Transverse colon (tissue), 4 donors: ENCODE measurements at regions not wholly inside any gene's neighbourhood (a gene's known extent, or its start where the extent isn't known, plus 50 kb on each side); places are given as distances from the start of the nearest gene placed in this dataset.
"Not testable (repeated sequence)": the region's sequence is repeated elsewhere in the genome, so short reads cannot be mapped to it uniquely, and the experiment has no call there.

Source experiments
- DNase-seq: peaks from one replicate; pipeline ENCODE4 v3.0.0-alpha.2; 2019
- H3K27ac ChIP-seq, 4 donors: fragments of 200-600 bp; sonication (generic); 2 replicates each; pipeline ENCODE4 v1.5.1; 2016 to 2018; ENCODE audit warnings: inconsistent platforms in 4 of 4
- H3K27me3 ChIP-seq: fragments of 200-600 bp; sonication (generic); 2 replicates; pipeline ENCODE4 v1.5.1; 2017; ENCODE audit warnings: inconsistent platforms
- H3K36me3 ChIP-seq, 4 donors: fragments of 200-600 bp; sonication (generic); 2 replicates each; pipeline ENCODE4 v1.5.1; 2017 to 2019; ENCODE audit warnings: inconsistent platforms in 4 of 4
- H3K4me1 ChIP-seq, 4 donors: fragments of 200-600 bp; sonication (generic); 2 replicates each; pipeline ENCODE4 v1.5.1; 2017 to 2020; ENCODE audit warnings: inconsistent platforms in 4 of 4
- H3K4me3 ChIP-seq, 4 donors: fragments of 200-600 bp; sonication (generic); 1 replicate in 1 of 4; 2 replicates in 3 of 4; pipeline versions ENCODE4 v1.5.1 to v1.6.1; 2017 to 2019; ENCODE audit warnings: inconsistent platforms in 4 of 4
- H3K9me3 ChIP-seq, 2 donors: fragments of 200-600 bp; sonication (generic); 2 replicates each; pipeline ENCODE4 v1.5.1; 2017 to 2019; ENCODE audit warnings: inconsistent platforms in 2 of 2
- CTCF ChIP-seq, 5 experiments: fragments of 200-600 bp in 3 of 5; fragments of 450-650 bp in 2 of 5; sonication (generic) in 3 of 5; IDR thresholded peaks; 1 replicate in 2 of 5; 2 replicates in 3 of 5; pipeline ENCODE4 v1.5.1; 2016 to 2017; ENCODE audit warnings: antibody characterized with exemption in 5 of 5, inconsistent platforms in 3 of 5, mild to moderate bottlenecking in 2 of 5, moderate library complexity in 1 of 5
- EP300 ChIP-seq: sonication (generic); formaldehyde crosslinking; IDR thresholded peaks from one replicate; pipeline ENCODE4 v1.6.1; 2017; ENCODE audit warnings: antibody characterized with exemption, low read depth
- POLR2A ChIP-seq: fragments of 450-650 bp; IDR thresholded peaks from one replicate; pipeline ENCODE4 v1.6.1; 2016; ENCODE audit warnings: antibody characterized with exemption, mild to moderate bottlenecking, moderate library complexity
- POLR2AphosphoS5 ChIP-seq, 3 donors: sonication (generic); formaldehyde crosslinking; IDR thresholded peaks; one replicate each; pipeline ENCODE4 v1.6.1; 2016; ENCODE audit warnings: antibody characterized with exemption in 3 of 3
- WGBS, 2 donors: methylation state at CpG; one replicate each; pipeline ENCODE4 v1.1.5; 2018; ENCODE audit warnings: low coverage in 1 of 2; 5-methylcytosine and 5-hydroxymethylcytosine counted together
- in situ Hi-C, 4 donors: fragments of 200-750 bp; cut with MboI; loops; one replicate each; pipeline versions ENCODE4 v1.15.0 to v1.15.1; 2017; ENCODE audit warnings: low sequenced_read_pairs in 3 of 4, low pct_ligation_motif_present in 1 of 4, low pct_unique_long_range_greater_than_20kb in 1 of 4
- intact Hi-C: fragments of 100-400 bp; cut with DNase I; formaldehyde crosslinking; loops from one replicate; pipeline ENCODE4 v1.15.1; 2023; ENCODE audit warnings: low total_unique reads

- no peaks in the 10 kb centered on the region for H3K9me3 ChIP-seq
- H3K4me3 ChIP-seq, result no peak overlapping the region
- H3K4me1 ChIP-seq, result no peaks in the 10 kb centered on the region
- WGBS, 2 donors, result 10 to 29% methylated on average over 3 of the region's 3 CpGs
- DNase-seq, result no peak
- TF ChIP-seq POLR2A (no peak), EP300 (no peak), CTCF (IDR thresholded peaks at IDR 0.05) (no peak)
- H3K36me3 ChIP-seq, result no peaks in the 10 kb centered on the region
- no peaks in the 10 kb centered on the region for H3K27me3 ChIP-seq
- H3K27ac ChIP-seq, result no peak overlapping the region
- intact Hi-C loops, result no loop called here
- in situ Hi-C loops, result no loop called here
Observed at GRCh38 chr10:9140373-9140772, 1085.9 kb downstream of the GATA3 start.

GRCh38 chr10:9147475-9147874, 1093.0 kb downstream of the GATA3 start:
- DNase-seq, result no peak
- Histone ChIP-seq H3K4me1 (no peaks in the 10 kb centered on the region), H3K36me3 (no peaks in the 10 kb centered on the region), H3K4me3 (no peak overlapping the region), H3K27me3 (no peaks in the 10 kb centered on the region), H3K27ac (no peak overlapping the region), H3K9me3 (no peaks in the 10 kb centered on the region)
- TF ChIP-seq POLR2A, result no peak
- no peak for TF ChIP-seq CTCF (IDR thresholded peaks at IDR 0.05)
- TF ChIP-seq EP300, result no peak
- TF ChIP-seq POLR2AphosphoS5 (IDR thresholded peaks at IDR 0.05), result no peak
- 17 to 63% methylated on average over 1 to 6 of the region's 6 CpGs for WGBS, 2 donors
- in situ Hi-C loops, result no loop called here
- intact Hi-C loops, result no loop called here

GRCh38 chr10:9149134-9149533, 1094.6 kb downstream of the GATA3 start:
- Histone ChIP-seq H3K4me1 (no peaks in the 10 kb centered on the region), H3K27me3 (no peaks in the 10 kb centered on the region), H3K27ac (no peak overlapping the region), H3K9me3 (no peaks in the 10 kb centered on the region), H3K4me3 (no peak overlapping the region), H3K36me3 (no peaks in the 10 kb centered on the region)
- intact Hi-C loops, result no loop called here
- TF ChIP-seq EP300 (no peak), POLR2A (no peak), CTCF (IDR thresholded peaks at IDR 0.05) (no peak), POLR2AphosphoS5 (IDR thresholded peaks at IDR 0.05) (no peak)
- in situ Hi-C loops, result no loop called here
- DNase-seq, result no peak

- WGBS, 2 donors, result 69 to 100% methylated on average over 1 of the region's 1 CpG
- in situ Hi-C loops, result not testable (repeated sequence)
Observed at GRCh38 chr10:9153057-9153456, 1098.6 kb downstream of the GATA3 start.

GRCh38 chr10:9157656-9158055, 1103.2 kb downstream of the GATA3 start:
- DNase-seq, result no peak
- Histone ChIP-seq H3K36me3 (no peaks in the 10 kb centered on the region), H3K9me3 (no peaks in the 10 kb centered on the region), H3K27me3 (no peaks in the 10 kb centered on the region), H3K4me1 (no peaks in the 10 kb centered on the region), H3K27ac (no peak overlapping the region), H3K4me3 (no peak overlapping the region)
- 58 to 60% methylated on average over 3 of the region's 3 CpGs for WGBS, 2 donors
- in situ Hi-C loops (no loop called here), intact Hi-C loops (no loop called here)
- TF ChIP-seq CTCF (IDR thresholded peaks at IDR 0.05), result no peak
- no peak for TF ChIP-seq POLR2A
- TF ChIP-seq POLR2AphosphoS5 (IDR thresholded peaks at IDR 0.05), result no peak
- no peak for TF ChIP-seq EP300

More at GRCh38 chr10:9153057-9153456, 1098.6 kb downstream of the GATA3 start:
- intact Hi-C loops, H3K4me3 ChIP-seq, H3K27me3 ChIP-seq, H3K4me1 ChIP-seq, H3K27ac ChIP-seq, H3K36me3 ChIP-seq, H3K9me3 ChIP-seq, DNase-seq: not testable (repeated sequence)
